K562 (cell line): ENCODE measurements at regions not wholly inside any gene's neighbourhood (a gene's known extent, or its start where the extent isn't known, plus 50 kb on each side); places are given as distances from the start of the nearest gene placed in this dataset.

Source experiments
- NEUROD1 ChIP-seq: fragments of 150-350 bp; IDR thresholded peaks from 2 replicates; pipeline ENCODE4 v1.6.1; 2014; ENCODE audit warnings: borderline replicate concordance, low read length, low read depth; ENCODE audit not compliant: partially characterized antibody
- ZNF224 ChIP-seq: sonication (generic); formaldehyde crosslinking; IDR thresholded peaks from 2 replicates; pipeline ENCODE4 v1.8.0; 2022; ENCODE audit warnings: mild to moderate bottlenecking, missing genetic modification reagents
- TF ChIP-seq, protein P1 (sequence below): fragments of 200-800 bp; sonication (Bioruptor generic); IDR thresholded peaks from 2 replicates; pipeline ENCODE4 v1.6.1; 2016; ENCODE audit warnings: missing genetic modification characterization, missing compliant biosample characterization
- TF ChIP-seq, protein P2 (sequence below), 2 experiments: fragments of 150-350 bp in 1 of 2; IDR thresholded peaks; 2 replicates each; pipeline ENCODE4 v1.6.1; 2012 to 2016; ENCODE audit warnings: low read depth in 2 of 2, low read length in 2 of 2, mild to moderate bottlenecking in 1 of 2, moderate library complexity in 1 of 2

DNA sequence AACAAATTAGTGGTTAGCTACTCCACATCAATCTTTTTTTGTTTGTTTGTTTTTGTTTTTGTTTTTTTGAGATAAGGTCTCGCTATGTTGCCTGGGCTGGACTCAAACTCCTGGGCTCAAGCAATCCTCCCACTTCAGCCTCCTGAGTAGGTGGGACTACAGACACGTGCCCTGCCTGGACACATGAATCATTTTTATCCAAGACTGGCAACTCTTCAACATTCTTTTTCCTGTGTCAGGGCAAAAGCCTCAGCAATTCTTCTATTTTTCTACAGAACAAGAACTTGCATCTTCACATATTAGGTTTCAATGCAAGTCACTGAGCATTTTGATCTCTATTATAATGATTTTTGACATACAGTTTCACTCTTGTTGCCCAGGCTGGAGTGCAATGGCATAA is 76.8 kb upstream of the LRCH1 start (continued):
- TF ChIP-seq, protein P1, sequence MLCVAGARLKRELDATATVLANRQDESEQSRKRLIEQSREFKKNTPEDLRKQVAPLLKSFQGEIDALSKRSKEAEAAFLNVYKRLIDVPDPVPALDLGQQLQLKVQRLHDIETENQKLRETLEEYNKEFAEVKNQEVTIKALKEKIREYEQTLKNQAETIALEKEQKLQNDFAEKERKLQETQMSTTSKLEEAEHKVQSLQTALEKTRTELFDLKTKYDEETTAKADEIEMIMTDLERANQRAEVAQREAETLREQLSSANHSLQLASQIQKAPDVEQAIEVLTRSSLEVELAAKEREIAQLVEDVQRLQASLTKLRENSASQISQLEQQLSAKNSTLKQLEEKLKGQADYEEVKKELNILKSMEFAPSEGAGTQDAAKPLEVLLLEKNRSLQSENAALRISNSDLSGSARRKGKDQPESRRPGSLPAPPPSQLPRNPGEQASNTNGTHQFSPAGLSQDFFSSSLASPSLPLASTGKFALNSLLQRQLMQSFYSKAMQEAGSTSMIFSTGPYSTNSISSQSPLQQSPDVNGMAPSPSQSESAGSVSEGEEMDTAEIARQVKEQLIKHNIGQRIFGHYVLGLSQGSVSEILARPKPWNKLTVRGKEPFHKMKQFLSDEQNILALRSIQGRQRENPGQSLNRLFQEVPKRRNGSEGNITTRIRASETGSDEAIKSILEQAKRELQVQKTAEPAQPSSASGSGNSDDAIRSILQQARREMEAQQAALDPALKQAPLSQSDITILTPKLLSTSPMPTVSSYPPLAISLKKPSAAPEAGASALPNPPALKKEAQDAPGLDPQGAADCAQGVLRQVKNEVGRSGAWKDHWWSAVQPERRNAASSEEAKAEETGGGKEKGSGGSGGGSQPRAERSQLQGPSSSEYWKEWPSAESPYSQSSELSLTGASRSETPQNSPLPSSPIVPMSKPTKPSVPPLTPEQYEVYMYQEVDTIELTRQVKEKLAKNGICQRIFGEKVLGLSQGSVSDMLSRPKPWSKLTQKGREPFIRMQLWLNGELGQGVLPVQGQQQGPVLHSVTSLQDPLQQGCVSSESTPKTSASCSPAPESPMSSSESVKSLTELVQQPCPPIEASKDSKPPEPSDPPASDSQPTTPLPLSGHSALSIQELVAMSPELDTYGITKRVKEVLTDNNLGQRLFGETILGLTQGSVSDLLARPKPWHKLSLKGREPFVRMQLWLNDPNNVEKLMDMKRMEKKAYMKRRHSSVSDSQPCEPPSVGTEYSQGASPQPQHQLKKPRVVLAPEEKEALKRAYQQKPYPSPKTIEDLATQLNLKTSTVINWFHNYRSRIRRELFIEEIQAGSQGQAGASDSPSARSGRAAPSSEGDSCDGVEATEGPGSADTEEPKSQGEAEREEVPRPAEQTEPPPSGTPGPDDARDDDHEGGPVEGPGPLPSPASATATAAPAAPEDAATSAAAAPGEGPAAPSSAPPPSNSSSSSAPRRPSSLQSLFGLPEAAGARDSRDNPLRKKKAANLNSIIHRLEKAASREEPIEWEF (CRISPR knock-in tag): no peak
- TF ChIP-seq NEUROD1: no peak
- TF ChIP-seq, protein P2, sequence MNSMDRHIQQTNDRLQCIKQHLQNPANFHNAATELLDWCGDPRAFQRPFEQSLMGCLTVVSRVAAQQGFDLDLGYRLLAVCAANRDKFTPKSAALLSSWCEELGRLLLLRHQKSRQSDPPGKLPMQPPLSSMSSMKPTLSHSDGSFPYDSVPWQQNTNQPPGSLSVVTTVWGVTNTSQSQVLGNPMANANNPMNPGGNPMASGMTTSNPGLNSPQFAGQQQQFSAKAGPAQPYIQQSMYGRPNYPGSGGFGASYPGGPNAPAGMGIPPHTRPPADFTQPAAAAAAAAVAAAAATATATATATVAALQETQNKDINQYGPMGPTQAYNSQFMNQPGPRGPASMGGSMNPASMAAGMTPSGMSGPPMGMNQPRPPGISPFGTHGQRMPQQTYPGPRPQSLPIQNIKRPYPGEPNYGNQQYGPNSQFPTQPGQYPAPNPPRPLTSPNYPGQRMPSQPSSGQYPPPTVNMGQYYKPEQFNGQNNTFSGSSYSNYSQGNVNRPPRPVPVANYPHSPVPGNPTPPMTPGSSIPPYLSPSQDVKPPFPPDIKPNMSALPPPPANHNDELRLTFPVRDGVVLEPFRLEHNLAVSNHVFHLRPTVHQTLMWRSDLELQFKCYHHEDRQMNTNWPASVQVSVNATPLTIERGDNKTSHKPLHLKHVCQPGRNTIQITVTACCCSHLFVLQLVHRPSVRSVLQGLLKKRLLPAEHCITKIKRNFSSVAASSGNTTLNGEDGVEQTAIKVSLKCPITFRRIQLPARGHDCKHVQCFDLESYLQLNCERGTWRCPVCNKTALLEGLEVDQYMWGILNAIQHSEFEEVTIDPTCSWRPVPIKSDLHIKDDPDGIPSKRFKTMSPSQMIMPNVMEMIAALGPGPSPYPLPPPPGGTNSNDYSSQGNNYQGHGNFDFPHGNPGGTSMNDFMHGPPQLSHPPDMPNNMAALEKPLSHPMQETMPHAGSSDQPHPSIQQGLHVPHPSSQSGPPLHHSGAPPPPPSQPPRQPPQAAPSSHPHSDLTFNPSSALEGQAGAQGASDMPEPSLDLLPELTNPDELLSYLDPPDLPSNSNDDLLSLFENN (IDR thresholded peaks at IDR 0.05; ENCODE audit: low read depth in 2 of 2, low read length in 2 of 2): no peak
- no peak for TF ChIP-seq ZNF224 (CRISPR knock-in tag)
